H1 (cell line): ENCODE measurements at regions not wholly inside any gene's neighbourhood (a gene's known extent, or its start where the extent isn't known, plus 50 kb on each side); places are given as distances from the start of the nearest gene placed in this dataset.

ENCODE experiments used
- CTCF ChIA-PET: fragments of 300-600 bp; sonication (Branson Sonifier 250); formaldehyde crosslinking; loops from one replicate; lab custom pipeline; 2021; ENCODE audit not compliant: partially characterized antibody; lab: Charles Lee
- POLR2A ChIA-PET: fragments of 300-600 bp; sonication (Branson Sonifier 250); formaldehyde crosslinking; loops from one replicate; lab custom pipeline; 2021; ENCODE audit warnings: inconsistent platforms; ENCODE audit not compliant: partially characterized antibody; lab: Charles Lee
- DNase-seq, 2 experiments: peaks; one replicate each; pipeline versions ENCODE4 v3.0.0 to v3.0.0-alpha.2; 2010 to 2022; ENCODE audit warnings: low spot score in 2 of 2, low read depth in 1 of 2, mixed read lengths in 1 of 2
- FAIRE-seq: peaks from 2 replicates; lab custom pipeline; 2011; peaks lifted over from hg19 to GRCh38; lab: Jason Lieb, UNC
- H2AFZ ChIP-seq: 2 replicates; pipeline ENCODE4 v1.8.1; 2012; ENCODE audit warnings: low read length, inconsistent platforms
- H2AK5ac ChIP-seq: 2 replicates; pipeline ENCODE4 v1.6.1; 2013; ENCODE audit warnings: low read depth, low read length
- H2BK120ac ChIP-seq: replicated peaks from 2 replicates; pipeline ENCODE3; 2013; ENCODE audit warnings: low read depth, low read length, inconsistent platforms
- H2BK12ac ChIP-seq: 2 replicates; pipeline ENCODE4 v1.6.1; 2013; ENCODE audit warnings: low read depth, low read length
- H2BK15ac ChIP-seq: 2 replicates; pipeline ENCODE4 v1.6.1; 2013; ENCODE audit warnings: low read length
- H2BK20ac ChIP-seq: 2 replicates; pipeline ENCODE4 v1.6.1; 2013; ENCODE audit warnings: low read length
- H2BK5ac ChIP-seq: 2 replicates; pipeline ENCODE4 v1.6.1; 2013; ENCODE audit warnings: low read depth, low read length
- H3K14ac ChIP-seq: 2 replicates; pipeline ENCODE4 v1.6.1; 2013; ENCODE audit warnings: inconsistent platforms; ENCODE audit not compliant: insufficient read length
- H3K18ac ChIP-seq: 2 replicates; pipeline ENCODE4 v1.6.1; 2013; ENCODE audit warnings: low read length; ENCODE audit errors: extremely low read depth
- H3K23ac ChIP-seq: 2 replicates; pipeline ENCODE4 v1.6.1; 2013; ENCODE audit warnings: inconsistent platforms; ENCODE audit not compliant: insufficient read length
- H3K23me2 ChIP-seq: 2 replicates; pipeline ENCODE4 v1.6.1; 2013; ENCODE audit warnings: low read depth, low read length
- H3K27ac ChIP-seq: 2 replicates; pipeline ENCODE4 v1.6.1; 2011; ENCODE audit warnings: low read depth, low read length, inconsistent platforms
- H3K27me3 ChIP-seq, 4 experiments: replicated peaks in 1 of 4; 1 replicate in 1 of 4; 2 replicates in 3 of 4; pipeline versions ENCODE4 v1.6.1 to v1.8.1; 2011 to 2013; ENCODE audit warnings: low read length in 3 of 4, mild to moderate bottlenecking in 3 of 4, inconsistent platforms in 2 of 4, mixed read lengths in 2 of 4, moderate library complexity in 1 of 4; ENCODE audit not compliant: control insufficient read depth in 3 of 4, insufficient read depth in 3 of 4; ENCODE audit errors: extremely low read depth in 1 of 4
- H3K36me3 ChIP-seq, 4 experiments: 2 replicates each; pipeline versions ENCODE4 v1.6.1 to v1.8.1; 2011 to 2013; ENCODE audit warnings: mild to moderate bottlenecking in 4 of 4, low read length in 3 of 4, moderate library complexity in 2 of 4, control low read depth in 1 of 4, inconsistent platforms in 1 of 4; ENCODE audit not compliant: insufficient read depth in 4 of 4, control insufficient read depth in 2 of 4
- H3K4ac ChIP-seq: replicated peaks from 2 replicates; pipeline ENCODE3; 2013; ENCODE audit warnings: low read length, low read depth, mixed read lengths, inconsistent platforms; ENCODE audit not compliant: insufficient read length
- H3K4me1 ChIP-seq, 4 experiments: replicated peaks in 1 of 4; 1 replicate in 1 of 4; 2 replicates in 3 of 4; pipeline versions ENCODE4 v1.6.1 to v1.8.1; 2011 to 2013; ENCODE audit warnings: low read length in 3 of 4, inconsistent platforms in 2 of 4, mixed read lengths in 1 of 4; ENCODE audit not compliant: insufficient read depth in 4 of 4, control insufficient read depth in 3 of 4
- H3K4me2 ChIP-seq, 2 experiments: 2 replicates each; pipeline versions ENCODE4 v1.6.1 to v1.8.1; 2011 to 2013; ENCODE audit warnings: low read depth in 2 of 2, low read length in 2 of 2, control low read depth in 1 of 2, inconsistent platforms in 1 of 2, mild to moderate bottlenecking in 1 of 2; ENCODE audit not compliant: insufficient read depth in 1 of 2
- H3K4me3 ChIP-seq, 4 experiments: fragments of 200-600, 300-600 bp in 1 of 4; sonication (generic), shearing (Covaris generic), sonication (Bioruptor Twin) in 1 of 4; 2 replicates each; pipeline versions ENCODE4 v1.5.1 to v1.8.1; 2011 to 2016; ENCODE audit warnings: low read length in 4 of 4, low read depth in 3 of 4, control low read depth in 2 of 4, inconsistent platforms in 2 of 4, mild to moderate bottlenecking in 2 of 4, mixed read lengths in 1 of 4, moderate library complexity in 1 of 4; ENCODE audit not compliant: insufficient read depth in 2 of 4; ENCODE audit errors: extremely low read depth in 1 of 4
- H3K56ac ChIP-seq: replicated peaks from 2 replicates; pipeline ENCODE3; 2013; ENCODE audit warnings: low read depth, mild to moderate bottlenecking, mixed read lengths, low read length, inconsistent platforms; ENCODE audit not compliant: insufficient read length
- H3K79me1 ChIP-seq: 2 replicates; pipeline ENCODE4 v1.6.1; 2013; ENCODE audit warnings: low read depth, low read length, control low read depth
- H3K79me2 ChIP-seq, 2 experiments: 2 replicates each; pipeline versions ENCODE4 v1.6.1 to v1.8.1; 2012 to 2013; ENCODE audit warnings: low read length in 2 of 2, mild to moderate bottlenecking in 2 of 2, inconsistent platforms in 1 of 2; ENCODE audit not compliant: insufficient read depth in 2 of 2, control insufficient read depth in 1 of 2
- H3K9ac ChIP-seq, 4 experiments: replicated peaks in 1 of 4; 1 replicate in 1 of 4; 2 replicates in 3 of 4; pipeline versions ENCODE4 v1.6.1 to v1.8.1; 2011 to 2013; ENCODE audit warnings: low read depth in 3 of 4, low read length in 3 of 4, control low read depth in 2 of 4, mild to moderate bottlenecking in 2 of 4, moderate library complexity in 2 of 4, inconsistent platforms in 1 of 4; ENCODE audit errors: extremely low read depth in 1 of 4
- H3K9me3 ChIP-seq, 2 experiments: 2 replicates each; pipeline versions ENCODE4 v1.6.1 to v1.8.1; 2012 to 2013; ENCODE audit warnings: mild to moderate bottlenecking in 2 of 2, moderate library complexity in 2 of 2, control low read depth in 1 of 2, inconsistent platforms in 1 of 2, low read depth in 1 of 2, low read length in 1 of 2, mixed read lengths in 1 of 2; ENCODE audit not compliant: insufficient read depth in 2 of 2
- H4K20me1 ChIP-seq, 2 experiments: replicated peaks in 1 of 2; 2 replicates each; pipeline versions ENCODE3 to v1.8.1; 2011 to 2013; ENCODE audit warnings: inconsistent platforms in 2 of 2, low read length in 2 of 2, mild to moderate bottlenecking in 1 of 2; ENCODE audit not compliant: insufficient read depth in 2 of 2, control insufficient read depth in 1 of 2
- H4K5ac ChIP-seq: 2 replicates; pipeline ENCODE4 v1.6.1; 2013; ENCODE audit warnings: low read length, low read depth, mixed read lengths, inconsistent platforms; ENCODE audit not compliant: insufficient read length
- H4K8ac ChIP-seq: 2 replicates; pipeline ENCODE4 v1.8.0; 2013; ENCODE audit warnings: mild to moderate bottlenecking, moderate library complexity, low read length, inconsistent platforms; ENCODE audit not compliant: insufficient read depth; ENCODE audit errors: extremely low read depth
- H4K91ac ChIP-seq: replicated peaks from 2 replicates; pipeline ENCODE3; 2013; ENCODE audit warnings: low read length, mixed read lengths, inconsistent platforms; ENCODE audit not compliant: insufficient read length
- BCL11A ChIP-seq, 2 experiments: IDR thresholded peaks; one replicate each; pipeline ENCODE4 v1.6.1; 2011; ENCODE audit warnings: low read depth in 2 of 2, low read length in 2 of 2, mild to moderate bottlenecking in 2 of 2
- CBX8 ChIP-seq: fragments of 300-800, 300-1000 bp; sonication (generic); IDR thresholded peaks from 2 replicates; pipeline ENCODE4 v1.7.1; 2016; ENCODE audit warnings: low read depth, low read length, borderline replicate concordance
- CHD1 ChIP-seq: IDR thresholded peaks from 2 replicates; pipeline ENCODE4 v1.6.1; 2012; ENCODE audit warnings: low read depth, low read length, improper control_type of control experiment
- CTBP2 ChIP-seq: IDR thresholded peaks from 2 replicates; pipeline ENCODE4 v1.7.0; 2011; ENCODE audit warnings: borderline replicate concordance, mild to moderate bottlenecking, moderate library complexity, mixed read lengths, low read length; ENCODE audit not compliant: insufficient read depth, insufficient read length
- EP300 ChIP-seq, 2 experiments: IDR thresholded peaks; 1 replicate in 1 of 2; 2 replicates in 1 of 2; pipeline ENCODE4 v1.6.1; 2011 to 2012; ENCODE audit warnings: low read depth in 2 of 2, low read length in 2 of 2, mild to moderate bottlenecking in 2 of 2, borderline replicate concordance in 1 of 2, inconsistent platforms in 1 of 2, moderate library complexity in 1 of 2
- GTF2F1 ChIP-seq: IDR thresholded peaks from 2 replicates; pipeline ENCODE4 v1.6.1; 2012; ENCODE audit warnings: low read depth, low read length, improper control_type of control experiment, borderline replicate concordance
- HDAC6 ChIP-seq: IDR thresholded peaks from one replicate; pipeline ENCODE4 v1.7.1; 2012; ENCODE audit warnings: low read depth, mild to moderate bottlenecking, inconsistent platforms, low read length, moderate library complexity
- JUN ChIP-seq: IDR thresholded peaks from 2 replicates; pipeline ENCODE4 v1.6.1; 2011; ENCODE audit warnings: low read depth, mild to moderate bottlenecking, improper control_type of control experiment, low read length
- JUND ChIP-seq: IDR thresholded peaks from 2 replicates; pipeline ENCODE4 v1.6.1; 2011; ENCODE audit warnings: mild to moderate bottlenecking, improper control_type of control experiment, low read length
- PHF8 ChIP-seq: fragments of 200-600 bp; sonication (generic); conservative IDR thresholded peaks from 2 replicates; pipeline ENCODE4 v1.7.1; 2012; ENCODE audit warnings: low read depth, mild to moderate bottlenecking, inconsistent platforms, low read length, moderate library complexity
- RBBP5 ChIP-seq: IDR thresholded peaks from 2 replicates; pipeline ENCODE4 v1.7.1; 2012; ENCODE audit warnings: low read depth, mild to moderate bottlenecking, inconsistent platforms, low read length, moderate library complexity, borderline replicate concordance
- SP2 ChIP-seq: IDR thresholded peaks from 2 replicates; pipeline ENCODE4 v1.6.1; 2012; ENCODE audit warnings: mild to moderate bottlenecking, low read length, inconsistent platforms
- SUZ12 ChIP-seq: fragments of 200-600 bp; sonication (generic); IDR thresholded peaks from 2 replicates; pipeline ENCODE4 v1.6.1; 2012; ENCODE audit warnings: mild to moderate bottlenecking, inconsistent platforms, low read length, moderate library complexity, mixed read lengths
- TAF1 ChIP-seq: IDR thresholded peaks from 2 replicates; pipeline ENCODE4 v1.6.1; 2011; ENCODE audit warnings: mild to moderate bottlenecking, low read depth, low read length
- TCF12 ChIP-seq: IDR thresholded peaks from 2 replicates; pipeline ENCODE4 v1.6.1; 2011; ENCODE audit warnings: low read depth, mild to moderate bottlenecking, low read length
- WGBS, 2 experiments: shearing (Covaris generic) in 1 of 2; methylation state at CpG; one replicate each; pipeline versions ENCODE4 v1.1.6 to v1.1.7; 2013 to 2015; ENCODE audit warnings: low lambda C conversion rate in 2 of 2, mixed read lengths in 2 of 2, inconsistent platforms in 1 of 2, low coverage in 1 of 2, missing lambda C conversion rate in 1 of 2; ENCODE audit not compliant: insufficient replicate concordance in 2 of 2, insufficient coverage in 1 of 2, insufficient read length in 1 of 2; ENCODE audit errors: extremely low coverage in 1 of 2, missing lambda C conversion rate in 1 of 2; 5-methylcytosine and 5-hydroxymethylcytosine counted together

GRCh38 chrX:57985951-57986350 is 75.7 kb upstream of the ZXDA start:
- Histone ChIP-seq H3K23me2 (no peaks in the 10 kb centered on the region), H3K9ac (no peak overlapping the region), H4K8ac (no peak overlapping the region), H4K20me1 (no peaks in the 10 kb centered on the region), H3K79me2 (no peaks in the 10 kb centered on the region), H3K9me3 (peaks cover 4 to 41% of the 10 kb centered on the region in 2 experiments; a peak in 3 of 4 replicates), H3K27ac (no peak overlapping the region), H3K4ac (no peak overlapping the region), H2AFZ (no peak overlapping the region), H2BK20ac (no peak overlapping the region), H4K91ac (no peak overlapping the region), H3K79me1 (no peaks in the 10 kb centered on the region), H2BK15ac (no peak overlapping the region), H3K14ac (no peak overlapping the region), H3K56ac (no peak overlapping the region), H2BK12ac (no peak overlapping the region), H2AK5ac (no peak overlapping the region), H3K23ac (no peak overlapping the region), H4K5ac (no peak overlapping the region), H2BK120ac (no peak overlapping the region), H3K4me1 (no peaks in the 10 kb centered on the region), H3K4me2 (no peak overlapping the region), H2BK5ac (no peak overlapping the region), H3K4me3 (no peak overlapping the region), H3K18ac (no peak overlapping the region), H3K36me3 (no peaks in the 10 kb centered on the region), H3K27me3 (no peaks in the 10 kb centered on the region)
- 75% methylated on average over 10 of the region's 11 CpGs; no CpG with 5 or more reads in 1 of the 2 experiments for WGBS, 2 experiments
- CTCF ChIA-PET: no interaction called here
- FAIRE-seq (no peak), DNase-seq (no peak)
- POLR2A ChIA-PET: interaction anchor here (0.9 kb wide), 1 partner anchor 428 kb away, joined by 3 read pairs; no protein-coding TSS in a partner anchor
- TF ChIP-seq SP2 (no peak), RBBP5 (no peak), CBX8 (no peak), SUZ12 (no peak), PHF8 (no peak), EP300 (IDR thresholded peaks at IDR 0.05; ENCODE audit: borderline replicate concordance in 1 of 2, low read depth in 2 of 2, low read length in 2 of 2) (no peak), TCF12 (no peak), HDAC6 (no peak), CTBP2 (no peak), CHD1 (no peak), JUN (no peak), JUND (no peak), BCL11A (IDR thresholded peaks at IDR 0.05; ENCODE audit: low read depth in 2 of 2, low read length in 2 of 2) (no peak), GTF2F1 (no peak), TAF1 (no peak)
